ENCODE measurements at regions not wholly inside any gene's neighbourhood (a gene's known extent, or its start where the extent isn't known, plus 50 kb on each side); places are given as distances from the start of the nearest gene placed in this dataset.

DNA sequence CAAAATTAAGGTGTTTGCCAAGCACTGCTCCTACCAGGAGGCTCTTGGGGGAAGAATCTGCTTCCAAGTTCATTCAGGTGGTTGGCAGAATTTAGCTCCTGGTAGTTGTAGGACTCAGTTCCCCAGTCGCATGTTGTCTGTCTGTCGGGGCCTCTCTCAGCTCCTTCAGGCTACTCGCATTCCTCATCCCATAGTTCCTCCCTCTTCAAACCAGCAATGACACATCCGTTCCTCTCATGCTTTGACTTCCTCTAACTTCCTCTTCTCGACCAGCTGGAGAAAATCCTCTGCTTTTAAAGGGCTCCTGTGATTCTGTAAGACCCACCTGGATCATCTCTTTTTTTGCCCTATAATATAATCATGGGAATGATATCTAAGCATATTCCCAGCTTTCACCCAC lies 108.1 kb downstream of the PMP22 start:
- TF ChIP-seq, protein P1, sequence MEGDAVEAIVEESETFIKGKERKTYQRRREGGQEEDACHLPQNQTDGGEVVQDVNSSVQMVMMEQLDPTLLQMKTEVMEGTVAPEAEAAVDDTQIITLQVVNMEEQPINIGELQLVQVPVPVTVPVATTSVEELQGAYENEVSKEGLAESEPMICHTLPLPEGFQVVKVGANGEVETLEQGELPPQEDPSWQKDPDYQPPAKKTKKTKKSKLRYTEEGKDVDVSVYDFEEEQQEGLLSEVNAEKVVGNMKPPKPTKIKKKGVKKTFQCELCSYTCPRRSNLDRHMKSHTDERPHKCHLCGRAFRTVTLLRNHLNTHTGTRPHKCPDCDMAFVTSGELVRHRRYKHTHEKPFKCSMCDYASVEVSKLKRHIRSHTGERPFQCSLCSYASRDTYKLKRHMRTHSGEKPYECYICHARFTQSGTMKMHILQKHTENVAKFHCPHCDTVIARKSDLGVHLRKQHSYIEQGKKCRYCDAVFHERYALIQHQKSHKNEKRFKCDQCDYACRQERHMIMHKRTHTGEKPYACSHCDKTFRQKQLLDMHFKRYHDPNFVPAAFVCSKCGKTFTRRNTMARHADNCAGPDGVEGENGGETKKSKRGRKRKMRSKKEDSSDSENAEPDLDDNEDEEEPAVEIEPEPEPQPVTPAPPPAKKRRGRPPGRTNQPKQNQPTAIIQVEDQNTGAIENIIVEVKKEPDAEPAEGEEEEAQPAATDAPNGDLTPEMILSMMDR (IDR thresholded peaks at IDR 0.05; ENCODE audit: control extremely low read depth in 1 of 3, insufficient read depth in 1 of 3, low read depth in 1 of 3, low read length in 3 of 3): no peak
- TF ChIP-seq POLR2A (IDR thresholded peaks at IDR 0.05; ENCODE audit: control extremely low read depth in 1 of 2, low read depth in 2 of 2, low read length in 2 of 2): no peak
- no peak for TF ChIP-seq RNF2 (IDR thresholded peaks at IDR 0.05; ENCODE audit: borderline replicate concordance, low read depth, low read length, missing control alignments, poor library complexity, severe bottlenecking)
- no peak for TF ChIP-seq SIN3A (conservative IDR thresholded peaks at IDR 0.05 in 1 of 2, IDR thresholded peaks at IDR 0.05 in 1 of 2; ENCODE audit: low read depth in 1 of 2, low read length in 2 of 2)
- no peak for TF ChIP-seq RAD21 (IDR thresholded peaks at IDR 0.05 in 1 of 2, conservative IDR thresholded peaks at IDR 0.05 in 1 of 2; ENCODE audit: low read depth in 2 of 2, low read length in 2 of 2)
- TF ChIP-seq TCF12 (IDR thresholded peaks at IDR 0.05; ENCODE audit: low read depth, low read length): no peak
- TF ChIP-seq EZH2 (IDR thresholded peaks at IDR 0.05; ENCODE audit: low read depth, low read length, severe bottlenecking): no peak
- no peak for TF ChIP-seq BRCA1 (IDR thresholded peaks at IDR 0.05; ENCODE audit: low read depth, low read length)
- no peak for TF ChIP-seq HDAC2 (IDR thresholded peaks at IDR 0.05; ENCODE audit: borderline replicate concordance in 1 of 2, low read depth in 2 of 2, low read length in 2 of 2)
- TF ChIP-seq MAFK (IDR thresholded peaks at IDR 0.05; ENCODE audit: low read depth, low read length): no peak
- TF ChIP-seq YY1 (IDR thresholded peaks at IDR 0.05; ENCODE audit: low read depth, low read length): no peak
- TF ChIP-seq, protein P2, sequence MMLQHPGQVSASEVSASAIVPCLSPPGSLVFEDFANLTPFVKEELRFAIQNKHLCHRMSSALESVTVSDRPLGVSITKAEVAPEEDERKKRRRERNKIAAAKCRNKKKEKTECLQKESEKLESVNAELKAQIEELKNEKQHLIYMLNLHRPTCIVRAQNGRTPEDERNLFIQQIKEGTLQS (IDR thresholded peaks at IDR 0.05; ENCODE audit: insufficient read depth, low read depth, low read length): no peak
- TF ChIP-seq SIX5 (IDR thresholded peaks at IDR 0.05; ENCODE audit: low read depth, low read length): no peak
- no peak for TF ChIP-seq KDM5A (IDR thresholded peaks at IDR 0.05; ENCODE audit: low read length)

All from H1 (cell line).